ENCODE measurements at regions not wholly inside any gene's neighbourhood (a gene's known extent, or its start where the extent isn't known, plus 50 kb on each side); places are given as distances from the start of the nearest gene placed in this dataset.

DNA sequence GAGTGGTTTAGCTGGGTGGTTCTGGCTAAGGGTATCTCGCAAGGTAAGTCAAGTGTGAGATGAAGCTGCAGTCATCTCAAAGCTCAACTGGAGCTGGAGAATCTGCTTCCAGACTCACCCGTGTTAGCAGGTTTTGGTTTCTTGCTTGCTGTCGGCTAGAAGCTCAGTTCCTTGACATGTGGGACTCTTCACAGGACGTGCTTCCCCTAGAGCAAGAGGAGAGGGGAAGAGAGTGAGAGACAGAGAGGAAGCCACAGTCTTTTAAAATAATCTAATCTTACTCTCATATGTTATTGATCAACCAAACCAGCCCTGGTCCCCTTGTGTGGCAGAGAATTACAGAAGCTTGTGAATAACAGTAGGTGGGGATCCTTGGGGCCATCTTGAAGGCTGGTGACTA is 199.5 kb downstream of the REEP3 start:
- H3K79me2 ChIP-seq (ENCODE audit: control insufficient read depth, insufficient read depth, low read length) = no peaks in the 10 kb centered on the region
- H3K27me3 ChIP-seq (replicated peaks in 1 of 4; ENCODE audit: control extremely low read depth in 1 of 4, control insufficient read depth in 3 of 4, insufficient read depth in 4 of 4, low read length in 3 of 4) = peaks cover 0 to 13% (median 2%) of the 10 kb centered on the region in 4 experiments
- H4K20me1 ChIP-seq (ENCODE audit: control insufficient read depth, insufficient read depth, low read length, poor library complexity, severe bottlenecking) = no peaks in the 10 kb centered on the region
- DNase-seq (peak; percentile 31), ATAC-seq (ENCODE audit: low read depth) (no peak)
- Mint-ChIP-seq H3K9me3 (ENCODE audit: insufficient read depth) (no peaks in the 10 kb centered on the region), H3K27me3 (peaks cover 18% of the 10 kb centered on the region), H3K4me3 (no peak overlapping the region), H3K27ac (peak overlapping the region; percentile 33), H3K4me1 (peaks cover 7% of the 10 kb centered on the region)
- no peaks in the 10 kb centered on the region for H3K9me3 ChIP-seq (ENCODE audit: control extremely low read depth in 1 of 3, control insufficient read depth in 2 of 3, insufficient read depth in 1 of 3, low read length in 2 of 3)
- H3K4me1 ChIP-seq (ENCODE audit: control insufficient read depth in 2 of 2, insufficient read depth in 2 of 2, low read length in 2 of 2) = no peaks in the 10 kb centered on the region
- no peak for TF ChIP-seq EZH2 (IDR thresholded peaks at IDR 0.05; ENCODE audit: borderline replicate concordance, insufficient read depth, low read depth, low read length, poor library complexity, severe bottlenecking)
- TF ChIP-seq, protein P1, sequence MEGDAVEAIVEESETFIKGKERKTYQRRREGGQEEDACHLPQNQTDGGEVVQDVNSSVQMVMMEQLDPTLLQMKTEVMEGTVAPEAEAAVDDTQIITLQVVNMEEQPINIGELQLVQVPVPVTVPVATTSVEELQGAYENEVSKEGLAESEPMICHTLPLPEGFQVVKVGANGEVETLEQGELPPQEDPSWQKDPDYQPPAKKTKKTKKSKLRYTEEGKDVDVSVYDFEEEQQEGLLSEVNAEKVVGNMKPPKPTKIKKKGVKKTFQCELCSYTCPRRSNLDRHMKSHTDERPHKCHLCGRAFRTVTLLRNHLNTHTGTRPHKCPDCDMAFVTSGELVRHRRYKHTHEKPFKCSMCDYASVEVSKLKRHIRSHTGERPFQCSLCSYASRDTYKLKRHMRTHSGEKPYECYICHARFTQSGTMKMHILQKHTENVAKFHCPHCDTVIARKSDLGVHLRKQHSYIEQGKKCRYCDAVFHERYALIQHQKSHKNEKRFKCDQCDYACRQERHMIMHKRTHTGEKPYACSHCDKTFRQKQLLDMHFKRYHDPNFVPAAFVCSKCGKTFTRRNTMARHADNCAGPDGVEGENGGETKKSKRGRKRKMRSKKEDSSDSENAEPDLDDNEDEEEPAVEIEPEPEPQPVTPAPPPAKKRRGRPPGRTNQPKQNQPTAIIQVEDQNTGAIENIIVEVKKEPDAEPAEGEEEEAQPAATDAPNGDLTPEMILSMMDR (IDR thresholded peaks at IDR 0.05) = no peak
- H3K27ac ChIP-seq (ENCODE audit: low read length in 2 of 2) = no peak overlapping the region
- no peak overlapping the region for H3K4me3 ChIP-seq (ENCODE audit: control extremely low read depth in 1 of 5, extremely low read depth in 1 of 5, insufficient read depth in 1 of 5, low read depth in 2 of 5, low read length in 4 of 5)
- H2AFZ ChIP-seq (ENCODE audit: insufficient read depth, low read depth, low read length, poor library complexity, severe bottlenecking) = no peak overlapping the region
- no peak overlapping the region for H3K9ac ChIP-seq (ENCODE audit: low read length)
- ChIA-PET CTCF (interaction anchor here (0.5 to 15.8 kb wide), 72 partner anchors 8 to 1970 kb away, joined by 3 to 453 read pairs (median 4); partner anchors contain the start of genes JMJD1C, NRBF2 and REEP3), POLR2A (interaction anchor here (0.7 kb wide), 1 partner anchor 199 kb away, joined by 3 read pairs; the partner anchor contains the start of gene REEP3)
- no peaks in the 10 kb centered on the region for H3K36me3 ChIP-seq (replicated peaks in 1 of 2; ENCODE audit: control extremely low read depth in 1 of 2, control insufficient read depth in 1 of 2, extremely low read depth in 1 of 2, insufficient read depth in 2 of 2, low read length in 1 of 2)
- 74% methylated on average over 2 of the region's 4 CpGs for WGBS (ENCODE audit: insufficient coverage)
- no peak overlapping the region for H3K4me2 ChIP-seq (replicated peaks; ENCODE audit: low read depth, low read length, poor library complexity, severe bottlenecking)
- intact Hi-C loops (cut with micrococcal nuclease) = loop anchor here (1.0 to 2.0 kb wide), 4 partner anchors 91 to 554 kb away; no protein-coding TSS in a partner anchor

DNA sequence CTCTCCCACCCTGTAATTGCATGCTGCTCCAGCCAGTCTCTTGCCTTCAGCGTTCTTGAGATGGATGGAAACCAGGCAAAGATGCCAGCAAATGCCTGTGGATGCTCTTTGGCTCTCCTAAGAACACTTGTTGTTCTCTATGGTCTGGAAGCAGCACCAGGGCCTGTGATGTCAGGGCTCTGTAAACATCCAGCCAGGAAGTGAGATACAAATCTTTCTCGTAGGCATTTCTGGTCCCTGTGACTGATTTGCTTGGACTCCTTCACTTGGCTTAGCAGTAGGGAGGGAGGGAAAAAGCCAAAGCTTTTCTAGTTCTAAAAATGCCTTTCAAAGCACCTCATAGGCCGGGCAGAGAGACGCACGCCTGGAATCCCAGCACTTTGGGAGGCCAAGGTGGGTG is 201.3 kb downstream of the REEP3 start:
- ATAC-seq (ENCODE audit: low read depth) = no peak
- H3K4me1 Mint-ChIP-seq = peaks cover 2% of the 10 kb centered on the region
- no peaks in the 10 kb centered on the region for H3K9me3 Mint-ChIP-seq (ENCODE audit: insufficient read depth)

More for the DNA sequence above, 201.3 kb downstream of the REEP3 start:
- Mint-ChIP-seq H3K27ac (no peak overlapping the region), H3K4me3 (no peak overlapping the region), H3K27me3 (peaks cover 35% of the 10 kb centered on the region)
- H4K20me1 ChIP-seq (ENCODE audit: control insufficient read depth, insufficient read depth, low read length, poor library complexity, severe bottlenecking) = no peaks in the 10 kb centered on the region
- H3K9me3 ChIP-seq (ENCODE audit: control extremely low read depth in 1 of 3, control insufficient read depth in 2 of 3, insufficient read depth in 1 of 3, low read length in 2 of 3) = no peaks in the 10 kb centered on the region
- no peak for TF ChIP-seq EZH2 (IDR thresholded peaks at IDR 0.05; ENCODE audit: borderline replicate concordance, insufficient read depth, low read depth, low read length, poor library complexity, severe bottlenecking)
- TF ChIP-seq, protein P1 (IDR thresholded peaks at IDR 0.05) = no peak
- ChIA-PET CTCF (interaction anchor here (0.9 to 15.8 kb wide), 7 partner anchors 9 to 554 kb away, joined by 3 to 453 read pairs (median 5); no protein-coding TSS in a partner anchor), POLR2A (no interaction called here)
- intact Hi-C loops (cut with micrococcal nuclease) = no loop called here
- no peak overlapping the region for H3K4me2 ChIP-seq (replicated peaks; ENCODE audit: low read depth, low read length, poor library complexity, severe bottlenecking)
- H3K27me3 ChIP-seq (replicated peaks in 1 of 4; ENCODE audit: control extremely low read depth in 1 of 4, control insufficient read depth in 3 of 4, insufficient read depth in 4 of 4, low read length in 3 of 4) = peaks cover 0 to 17% (median 8%) of the 10 kb centered on the region in 4 experiments
- no peak overlapping the region for H3K9ac ChIP-seq (ENCODE audit: low read length)
- H3K4me3 ChIP-seq (ENCODE audit: control extremely low read depth in 1 of 5, extremely low read depth in 1 of 5, insufficient read depth in 1 of 5, low read depth in 2 of 5, low read length in 4 of 5) = no peak overlapping the region
- WGBS (ENCODE audit: insufficient coverage) = 58% methylated on average over 2 of the region's 5 CpGs
- H3K27ac ChIP-seq (ENCODE audit: low read length in 2 of 2) = no peak overlapping the region
- DNase-seq = no peak
- H3K36me3 ChIP-seq (replicated peaks in 1 of 2; ENCODE audit: control extremely low read depth in 1 of 2, control insufficient read depth in 1 of 2, extremely low read depth in 1 of 2, insufficient read depth in 2 of 2, low read length in 1 of 2) = no peaks in the 10 kb centered on the region
- no peaks in the 10 kb centered on the region for H3K79me2 ChIP-seq (ENCODE audit: control insufficient read depth, insufficient read depth, low read length)
- H2AFZ ChIP-seq (ENCODE audit: insufficient read depth, low read depth, low read length, poor library complexity, severe bottlenecking) = no peak overlapping the region
- no peaks in the 10 kb centered on the region for H3K4me1 ChIP-seq (ENCODE audit: control insufficient read depth in 2 of 2, insufficient read depth in 2 of 2, low read length in 2 of 2)

Measured in B cell (primary cell).